ENCODE measurements at regions not wholly inside any gene's neighbourhood (a gene's known extent, or its start where the extent isn't known, plus 50 kb on each side); places are given as distances from the start of the nearest gene placed in this dataset.

GRCh38 chr4:187475901-187476300, 519.7 kb upstream of the ZFP42 start:
- TF ChIP-seq CTCF (IDR thresholded peaks at IDR 0.05) = no peak
- TF ChIP-seq POLR2A (IDR thresholded peaks at IDR 0.05) = no peak
